HG03095 (cell line): ENCODE measurements at regions not wholly inside any gene's neighbourhood (a gene's known extent, or its start where the extent isn't known, plus 50 kb on each side); places are given as distances from the start of the nearest gene placed in this dataset.
"Not testable (repeated sequence)": the region's sequence is repeated elsewhere in the genome, so short reads cannot be mapped to it uniquely, and the experiment has no call there.

ENCODE experiments used
- ATAC-seq: cut with Tn5 transposase; IDR thresholded peaks from one replicate; pipeline ENCODE4 v1.9.1; 2021; ENCODE audit warnings: moderate library complexity; ENCODE audit not compliant: unreplicated experiment

GRCh38 chr6:28794175-28795002 lies 129.4 kb downstream of the TRIM27 start:
- ATAC-seq: no peak

- not testable (repeated sequence) for ATAC-seq
Measured at GRCh38 chr6:28800647-28801046, 123.1 kb downstream of the TRIM27 start.

- no peak for ATAC-seq
Measured at GRCh38 chr6:28802417-28803336, 121.1 kb downstream of the TRIM27 start.

GRCh38 chr6:28803337-28803709 lies 120.5 kb downstream of the TRIM27 start:
- no peak for ATAC-seq

- no peak for ATAC-seq
Measured at GRCh38 chr6:28807682-28808280, 116.0 kb downstream of the TRIM27 start.

- ATAC-seq: no peak
Measured at GRCh38 chr6:28808383-28808782, 115.4 kb downstream of the TRIM27 start.

GRCh38 chr6:28809947-28810658 lies 113.7 kb downstream of the TRIM27 start:
- no peak for ATAC-seq

- no peak for ATAC-seq
Measured at GRCh38 chr6:28810659-28811053, 113.1 kb downstream of the TRIM27 start.

GRCh38 chr6:28811873-28812272 lies 111.9 kb downstream of the TRIM27 start:
- no peak for ATAC-seq

GRCh38 chr6:28812778-28813569 lies 110.8 kb downstream of the TRIM27 start:
- ATAC-seq: no peak

- ATAC-seq: no peak
Measured at GRCh38 chr6:28814032-28814976, 109.5 kb downstream of the TRIM27 start.

- ATAC-seq: no peak
Measured at GRCh38 chr6:28816339-28816908, 107.4 kb downstream of the TRIM27 start.

- ATAC-seq: no peak
Measured at GRCh38 chr6:28816909-28817807, 106.6 kb downstream of the TRIM27 start.

GRCh38 chr6:28817808-28818145 lies 106.0 kb downstream of the TRIM27 start:
- no peak for ATAC-seq

GRCh38 chr6:28824793-28825731 lies 98.7 kb downstream of the TRIM27 start:
- no peak for ATAC-seq

- no peak for ATAC-seq
Measured at GRCh38 chr6:28825732-28826293, 98.0 kb downstream of the TRIM27 start.
